ENCODE measurements at regions not wholly inside any gene's neighbourhood (a gene's known extent, or its start where the extent isn't known, plus 50 kb on each side); places are given as distances from the start of the nearest gene placed in this dataset.

GRCh38 chr3:153744889-153745288, 376.3 kb upstream of the ARHGEF26 start:
- Mint-ChIP-seq H3K4me3 (no peak overlapping the region), H3K9me3 (no peaks in the 10 kb centered on the region), H3K27me3 (ENCODE audit: insufficient read depth) (no peaks in the 10 kb centered on the region), H3K4me1 (ENCODE audit: low read depth) (no peaks in the 10 kb centered on the region), H3K27ac (no peak overlapping the region), H3K36me3 (ENCODE audit: low read depth) (no peaks in the 10 kb centered on the region)
- no peak for TF ChIP-seq CTCF (IDR thresholded peaks at IDR 0.05)
- no peak for DNase-seq

DNA sequence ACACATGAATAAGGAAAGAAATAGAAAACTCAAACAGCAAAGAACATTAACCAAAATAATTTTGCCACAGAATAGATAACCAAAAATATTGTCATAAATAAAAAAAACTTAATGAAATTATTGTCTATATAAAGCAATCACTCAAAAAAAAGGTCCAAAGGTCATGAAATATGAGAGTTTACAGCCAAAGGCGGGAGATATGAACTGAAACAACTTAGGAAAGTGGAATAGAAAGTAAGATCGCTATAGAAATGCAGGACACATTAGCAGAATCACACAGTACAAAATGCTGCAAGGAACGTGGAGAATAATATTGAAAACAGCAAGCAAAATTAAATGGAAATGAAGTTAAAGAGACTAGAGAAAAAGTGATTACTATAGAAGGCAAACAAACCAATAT, 375.0 kb upstream of the ARHGEF26 start:
- no peaks in the 10 kb centered on the region for H3K36me3 Mint-ChIP-seq (ENCODE audit: low read depth)
- no peaks in the 10 kb centered on the region for H3K27me3 Mint-ChIP-seq (ENCODE audit: insufficient read depth)
- H3K27ac Mint-ChIP-seq = no peak overlapping the region
- TF ChIP-seq CTCF (IDR thresholded peaks at IDR 0.05) = no peak
- H3K4me3 Mint-ChIP-seq = no peak overlapping the region
- H3K4me1 Mint-ChIP-seq (ENCODE audit: low read depth) = no peaks in the 10 kb centered on the region
- no peak for DNase-seq
- no peaks in the 10 kb centered on the region for H3K9me3 Mint-ChIP-seq

DNA sequence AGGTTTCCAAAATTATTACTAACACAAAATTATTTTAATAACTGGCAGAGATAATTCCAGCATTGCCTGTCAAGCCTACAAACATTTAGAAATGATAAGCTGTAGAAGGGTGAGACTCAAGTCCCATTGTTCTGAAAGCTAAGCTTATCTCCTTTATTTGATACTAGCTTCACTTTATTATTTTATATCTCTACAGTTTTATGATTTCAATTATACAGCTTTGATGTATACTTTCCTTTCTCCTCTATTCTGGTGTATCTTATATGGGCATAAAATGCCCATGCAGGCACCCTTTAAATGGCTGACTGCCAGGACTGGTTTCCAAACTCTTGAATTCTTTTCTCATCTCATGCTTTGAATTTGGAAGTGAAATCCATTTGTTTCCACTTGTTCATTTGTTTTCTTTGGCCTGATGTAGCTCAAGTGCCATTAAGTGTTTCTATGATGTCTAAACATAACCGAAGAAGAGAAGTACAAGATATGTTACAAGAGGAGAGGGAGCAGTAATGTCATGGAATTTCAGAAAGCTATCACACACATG, 372.1 kb upstream of the ARHGEF26 start:
- TF ChIP-seq CTCF (IDR thresholded peaks at IDR 0.05) = no peak
- H3K27me3 Mint-ChIP-seq (ENCODE audit: insufficient read depth) = no peaks in the 10 kb centered on the region
- H3K27ac Mint-ChIP-seq = no peak overlapping the region
- H3K36me3 Mint-ChIP-seq (ENCODE audit: low read depth) = no peaks in the 10 kb centered on the region
- H3K4me3 Mint-ChIP-seq = no peak overlapping the region
- no peaks in the 10 kb centered on the region for H3K9me3 Mint-ChIP-seq
- no peaks in the 10 kb centered on the region for H3K4me1 Mint-ChIP-seq (ENCODE audit: low read depth)
- no peak for DNase-seq

GRCh38 chr3:153752405-153753027, 368.7 kb upstream of the ARHGEF26 start:
- Mint-ChIP-seq H3K27ac (no peak overlapping the region), H3K36me3 (ENCODE audit: low read depth) (no peaks in the 10 kb centered on the region), H3K9me3 (no peaks in the 10 kb centered on the region), H3K27me3 (ENCODE audit: insufficient read depth) (no peaks in the 10 kb centered on the region; the same call in 1 of the 2 replicates), H3K4me3 (no peak overlapping the region), H3K4me1 (ENCODE audit: low read depth) (no peaks in the 10 kb centered on the region)
- TF ChIP-seq CTCF (IDR thresholded peaks at IDR 0.05) = no peak
- no peak for DNase-seq

DNA sequence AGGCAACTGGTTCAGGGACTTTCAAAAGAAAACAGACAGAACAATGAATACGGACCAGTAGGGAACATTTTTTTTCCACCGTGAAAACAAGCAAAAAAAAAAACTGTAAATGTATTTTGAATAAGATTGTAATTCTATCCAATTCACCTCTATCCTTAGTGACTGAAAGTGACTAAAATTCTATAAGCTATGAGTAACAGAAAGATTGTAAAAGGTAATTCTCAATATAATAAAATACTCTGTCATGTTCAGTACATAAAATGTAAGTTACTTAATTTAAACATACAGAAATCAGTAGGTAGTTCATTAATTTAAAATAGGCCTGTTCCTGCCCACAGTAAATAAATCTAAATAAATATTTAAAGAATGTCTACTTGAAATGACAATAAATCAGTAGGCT, 368.2 kb upstream of the ARHGEF26 start:
- no peak for DNase-seq
- Mint-ChIP-seq H3K36me3 (ENCODE audit: low read depth) (no peaks in the 10 kb centered on the region), H3K27ac (no peak overlapping the region), H3K4me1 (ENCODE audit: low read depth) (no peaks in the 10 kb centered on the region), H3K9me3 (no peaks in the 10 kb centered on the region), H3K27me3 (ENCODE audit: insufficient read depth) (no peaks in the 10 kb centered on the region; the same call in 1 of the 2 replicates), H3K4me3 (no peak overlapping the region)
- no peak for TF ChIP-seq CTCF (IDR thresholded peaks at IDR 0.05)
